Prostate gland (tissue), 2 donors: ENCODE measurements at regions not wholly inside any gene's neighbourhood (a gene's known extent, or its start where the extent isn't known, plus 50 kb on each side); places are given as distances from the start of the nearest gene placed in this dataset.

ENCODE experiments used
- DNase-seq: peaks from one replicate; pipeline ENCODE4 v3.0.0-alpha.2; 2019; ENCODE audit warnings: low spot score
- H3K27ac ChIP-seq, 2 donors: fragments of 200-600 bp; sonication (generic); 2 replicates each; pipeline ENCODE4 v1.5.1; 2017 to 2019
- H3K27me3 ChIP-seq: fragments of 200-600 bp; sonication (generic); replicated peaks from 2 replicates; pipeline ENCODE4 v1.5.1; 2019; ENCODE audit not compliant: insufficient read depth
- H3K36me3 ChIP-seq, 2 donors: fragments of 200-600 bp; sonication (generic); 1 replicate in 1 of 2; 2 replicates in 1 of 2; pipeline versions ENCODE4 v1.5.1 to v1.8.1; 2017 to 2019
- H3K4me1 ChIP-seq: fragments of 200-600 bp; sonication (generic); replicated peaks from 2 replicates; pipeline ENCODE4 v1.5.1; 2019
- H3K4me3 ChIP-seq, 2 donors: fragments of 200-600 bp; sonication (generic); 2 replicates each; pipeline ENCODE4 v1.5.1; 2017 to 2019
- H3K9me3 ChIP-seq: fragments of 200-600 bp; sonication (generic); 2 replicates; pipeline ENCODE4 v1.5.1; 2017
- POLR2A ChIP-seq: fragments of 450-650 bp; IDR thresholded peaks from one replicate; pipeline ENCODE4 v1.6.1; 2016; ENCODE audit warnings: antibody characterized with exemption, mild to moderate bottlenecking
- POLR2AphosphoS5 ChIP-seq: sonication (generic); formaldehyde crosslinking; IDR thresholded peaks from one replicate; pipeline ENCODE4 v1.6.1; 2017; ENCODE audit warnings: antibody characterized with exemption
- WGBS: methylation state at CpG from one replicate; pipeline ENCODE4 v1.1.5; 2018; 5-methylcytosine and 5-hydroxymethylcytosine counted together
- intact Hi-C: fragments of 100-400 bp; cut with DNase I; formaldehyde crosslinking; loops from one replicate; pipeline ENCODE4 v1.14.2; 2022
- TF ChIP-seq, protein P1 (sequence below), 4 experiments: fragments of 200-600 bp in 2 of 4; fragments of 450-650 bp in 2 of 4; sonication (generic) in 2 of 4; IDR thresholded peaks; 1 replicate in 3 of 4; 2 replicates in 1 of 4; pipeline ENCODE4 v1.5.1; 2016 to 2019; ENCODE audit warnings: antibody characterized with exemption in 4 of 4, mild to moderate bottlenecking in 2 of 4, moderate library complexity in 2 of 4

- Histone ChIP-seq H3K27me3 (no peaks in the 10 kb centered on the region), H3K36me3 (no peaks in the 10 kb centered on the region), H3K4me1 (no peaks in the 10 kb centered on the region), H3K27ac (no peak overlapping the region), H3K4me3 (no peak overlapping the region), H3K9me3 (no peaks in the 10 kb centered on the region)
- WGBS = 94% methylated on average over 1 of the region's 1 CpG
- no peak for DNase-seq
- TF ChIP-seq POLR2A (no peak), POLR2AphosphoS5 (no peak)
- TF ChIP-seq, protein P1, sequence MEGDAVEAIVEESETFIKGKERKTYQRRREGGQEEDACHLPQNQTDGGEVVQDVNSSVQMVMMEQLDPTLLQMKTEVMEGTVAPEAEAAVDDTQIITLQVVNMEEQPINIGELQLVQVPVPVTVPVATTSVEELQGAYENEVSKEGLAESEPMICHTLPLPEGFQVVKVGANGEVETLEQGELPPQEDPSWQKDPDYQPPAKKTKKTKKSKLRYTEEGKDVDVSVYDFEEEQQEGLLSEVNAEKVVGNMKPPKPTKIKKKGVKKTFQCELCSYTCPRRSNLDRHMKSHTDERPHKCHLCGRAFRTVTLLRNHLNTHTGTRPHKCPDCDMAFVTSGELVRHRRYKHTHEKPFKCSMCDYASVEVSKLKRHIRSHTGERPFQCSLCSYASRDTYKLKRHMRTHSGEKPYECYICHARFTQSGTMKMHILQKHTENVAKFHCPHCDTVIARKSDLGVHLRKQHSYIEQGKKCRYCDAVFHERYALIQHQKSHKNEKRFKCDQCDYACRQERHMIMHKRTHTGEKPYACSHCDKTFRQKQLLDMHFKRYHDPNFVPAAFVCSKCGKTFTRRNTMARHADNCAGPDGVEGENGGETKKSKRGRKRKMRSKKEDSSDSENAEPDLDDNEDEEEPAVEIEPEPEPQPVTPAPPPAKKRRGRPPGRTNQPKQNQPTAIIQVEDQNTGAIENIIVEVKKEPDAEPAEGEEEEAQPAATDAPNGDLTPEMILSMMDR (IDR thresholded peaks at IDR 0.05) = no peak
- intact Hi-C loops = no loop called here
Observed at GRCh38 chr19:28075229-28075628, 1137.7 kb downstream of the UQCRFS1 start.

DNA sequence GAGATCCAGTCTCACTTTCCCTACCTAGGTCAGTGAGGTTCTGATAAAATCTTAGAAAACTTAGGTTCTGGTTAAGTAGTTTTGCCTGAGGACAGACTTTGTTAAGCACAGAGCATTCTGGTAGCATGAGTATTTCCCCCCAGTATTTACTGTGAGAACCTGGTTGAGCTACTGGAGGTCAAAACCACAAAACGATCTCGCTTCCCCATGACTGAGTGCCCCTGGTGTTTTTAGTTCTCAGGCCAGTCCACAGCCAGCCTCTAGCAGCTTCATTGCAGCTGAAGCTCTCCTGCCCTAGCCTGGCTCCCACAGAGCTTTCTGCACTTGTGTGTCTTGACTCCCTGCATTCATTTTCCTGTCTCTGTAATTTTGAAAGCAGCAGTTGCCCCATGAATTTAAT, 1138.2 kb downstream of the UQCRFS1 start:
- TF ChIP-seq POLR2A (no peak), POLR2AphosphoS5 (no peak)
- TF ChIP-seq, protein P1 (IDR thresholded peaks at IDR 0.05) = no peak
- Histone ChIP-seq H3K27me3 (no peaks in the 10 kb centered on the region), H3K9me3 (no peaks in the 10 kb centered on the region), H3K27ac (no peak overlapping the region), H3K36me3 (no peaks in the 10 kb centered on the region), H3K4me3 (no peak overlapping the region), H3K4me1 (no peaks in the 10 kb centered on the region)
- 60% methylated on average over 2 of the region's 2 CpGs for WGBS
- no peak for DNase-seq
- intact Hi-C loops = no loop called here

GRCh38 chr19:28067882-28068281, 1145.1 kb downstream of the UQCRFS1 start:
- H3K4me3 ChIP-seq = no peak overlapping the region
- intact Hi-C loops = no loop called here
- no peaks in the 10 kb centered on the region for H3K4me1 ChIP-seq
- H3K9me3 ChIP-seq = no peaks in the 10 kb centered on the region
- 75% methylated on average over 2 of the region's 2 CpGs for WGBS
- DNase-seq = no peak
- no peaks in the 10 kb centered on the region for H3K36me3 ChIP-seq
- TF ChIP-seq, protein P1 (IDR thresholded peaks at IDR 0.05) = no peak
- TF ChIP-seq POLR2A (no peak), POLR2AphosphoS5 (no peak)
- no peak overlapping the region for H3K27ac ChIP-seq
- H3K27me3 ChIP-seq = no peaks in the 10 kb centered on the region

GRCh38 chr19:28066988-28067387, 1146.0 kb downstream of the UQCRFS1 start:
- Histone ChIP-seq H3K4me1 (no peaks in the 10 kb centered on the region), H3K4me3 (no peak overlapping the region), H3K27me3 (no peaks in the 10 kb centered on the region), H3K36me3 (no peaks in the 10 kb centered on the region), H3K9me3 (no peaks in the 10 kb centered on the region), H3K27ac (no peak overlapping the region)
- 96% methylated on average over 8 of the region's 8 CpGs for WGBS
- intact Hi-C loops = no loop called here
- TF ChIP-seq, protein P1 (IDR thresholded peaks at IDR 0.05) = no peak
- TF ChIP-seq POLR2AphosphoS5 = no peak
- DNase-seq = no peak

DNA sequence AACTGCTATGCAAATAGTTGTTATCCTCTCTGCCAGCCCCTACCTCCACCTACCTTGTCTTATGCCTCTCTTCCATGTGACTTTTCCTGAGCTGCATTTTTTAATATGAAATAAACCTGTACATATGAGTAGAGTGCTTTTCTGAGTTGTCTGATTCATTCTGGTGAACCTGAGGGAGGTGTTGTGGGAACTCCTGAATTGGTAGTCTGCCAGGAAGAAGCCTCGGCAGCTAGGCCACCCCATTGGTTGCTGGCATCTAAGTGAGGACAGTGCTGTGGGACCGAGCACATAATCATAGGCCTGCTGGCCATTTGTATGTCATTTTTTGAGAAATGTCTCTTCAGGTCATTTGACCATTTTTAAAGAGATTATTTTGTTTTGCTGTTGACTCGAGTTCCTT, 1146.8 kb downstream of the UQCRFS1 start:
- 78% methylated on average over 3 of the region's 3 CpGs for WGBS
- H3K27ac ChIP-seq = no peak overlapping the region
- H3K27me3 ChIP-seq = no peaks in the 10 kb centered on the region
- no peak for DNase-seq
- H3K4me3 ChIP-seq = no peak overlapping the region
- TF ChIP-seq, protein P1 (IDR thresholded peaks at IDR 0.05) = no peak
- no peak for TF ChIP-seq POLR2AphosphoS5
- H3K9me3 ChIP-seq = no peaks in the 10 kb centered on the region
- no peaks in the 10 kb centered on the region for H3K36me3 ChIP-seq
- intact Hi-C loops = no loop called here
- no peaks in the 10 kb centered on the region for H3K4me1 ChIP-seq
